Esophagus squamous epithelium (tissue), 4 donors: ENCODE measurements at regions not wholly inside any gene's neighbourhood (a gene's known extent, or its start where the extent isn't known, plus 50 kb on each side); places are given as distances from the start of the nearest gene placed in this dataset.

ENCODE experiments used
- CTCF ChIP-seq, 6 experiments: fragments of 450-650 bp in 4 of 6; fragments of 200-600 bp in 2 of 6; sonication (generic) in 2 of 6; IDR thresholded peaks; one replicate each; pipeline ENCODE4 v1.5.1; 2016 to 2019; ENCODE audit warnings: antibody characterized with exemption in 6 of 6, mild to moderate bottlenecking in 4 of 6, moderate library complexity in 4 of 6
- POLR2A ChIP-seq, 4 donors: fragments of 450-650 bp; IDR thresholded peaks; one replicate each; pipeline ENCODE4 v1.6.1; 2017; ENCODE audit warnings: antibody characterized with exemption in 4 of 4, mild to moderate bottlenecking in 4 of 4, moderate library complexity in 3 of 4

- TF ChIP-seq CTCF (IDR thresholded peaks at IDR 0.05) (no peak), POLR2A (IDR thresholded peaks at IDR 0.05) (no peak)
Measured at GRCh38 chr20:6714279-6714711, 53.2 kb upstream of the BMP2 start.
